ENCODE measurements at regions not wholly inside any gene's neighbourhood (a gene's known extent, or its start where the extent isn't known, plus 50 kb on each side); places are given as distances from the start of the nearest gene placed in this dataset.

- TF ChIP-seq, protein P1, sequence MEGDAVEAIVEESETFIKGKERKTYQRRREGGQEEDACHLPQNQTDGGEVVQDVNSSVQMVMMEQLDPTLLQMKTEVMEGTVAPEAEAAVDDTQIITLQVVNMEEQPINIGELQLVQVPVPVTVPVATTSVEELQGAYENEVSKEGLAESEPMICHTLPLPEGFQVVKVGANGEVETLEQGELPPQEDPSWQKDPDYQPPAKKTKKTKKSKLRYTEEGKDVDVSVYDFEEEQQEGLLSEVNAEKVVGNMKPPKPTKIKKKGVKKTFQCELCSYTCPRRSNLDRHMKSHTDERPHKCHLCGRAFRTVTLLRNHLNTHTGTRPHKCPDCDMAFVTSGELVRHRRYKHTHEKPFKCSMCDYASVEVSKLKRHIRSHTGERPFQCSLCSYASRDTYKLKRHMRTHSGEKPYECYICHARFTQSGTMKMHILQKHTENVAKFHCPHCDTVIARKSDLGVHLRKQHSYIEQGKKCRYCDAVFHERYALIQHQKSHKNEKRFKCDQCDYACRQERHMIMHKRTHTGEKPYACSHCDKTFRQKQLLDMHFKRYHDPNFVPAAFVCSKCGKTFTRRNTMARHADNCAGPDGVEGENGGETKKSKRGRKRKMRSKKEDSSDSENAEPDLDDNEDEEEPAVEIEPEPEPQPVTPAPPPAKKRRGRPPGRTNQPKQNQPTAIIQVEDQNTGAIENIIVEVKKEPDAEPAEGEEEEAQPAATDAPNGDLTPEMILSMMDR (IDR thresholded peaks at IDR 0.05) = no peak
- TF ChIP-seq POLR2A (IDR thresholded peaks at IDR 0.05) (no peak), EP300 (IDR thresholded peaks at IDR 0.05) (no peak)
Observed at GRCh38 chr4:138889216-138889615, 126.4 kb upstream of the NOCT start.
